Astrocyte of the cerebellum (primary cell): ENCODE measurements at regions not wholly inside any gene's neighbourhood (a gene's known extent, or its start where the extent isn't known, plus 50 kb on each side); places are given as distances from the start of the nearest gene placed in this dataset.

Source experiments
- DNase-seq: peaks from one replicate; pipeline ENCODE4 v3.0.0-alpha.2; 2011; ENCODE audit warnings: low read depth
- H3K4me3 ChIP-seq: 2 replicates; pipeline ENCODE4 v1.5.1; 2011; ENCODE audit warnings: mild to moderate bottlenecking, low read depth, low read length, moderate library complexity
- in situ Hi-C: cut with HindIII; loops from 2 replicates; pipeline ENCODE4 v1.10.0; 2017; ENCODE audit warnings: low sequenced_read_pairs
- TF ChIP-seq, protein P1 (sequence below): IDR thresholded peaks from 2 replicates; pipeline ENCODE4 v1.5.1; 2012; ENCODE audit warnings: low read length, low read depth, moderate library complexity, mild to moderate bottlenecking; ENCODE audit errors: missing control alignments

DNA sequence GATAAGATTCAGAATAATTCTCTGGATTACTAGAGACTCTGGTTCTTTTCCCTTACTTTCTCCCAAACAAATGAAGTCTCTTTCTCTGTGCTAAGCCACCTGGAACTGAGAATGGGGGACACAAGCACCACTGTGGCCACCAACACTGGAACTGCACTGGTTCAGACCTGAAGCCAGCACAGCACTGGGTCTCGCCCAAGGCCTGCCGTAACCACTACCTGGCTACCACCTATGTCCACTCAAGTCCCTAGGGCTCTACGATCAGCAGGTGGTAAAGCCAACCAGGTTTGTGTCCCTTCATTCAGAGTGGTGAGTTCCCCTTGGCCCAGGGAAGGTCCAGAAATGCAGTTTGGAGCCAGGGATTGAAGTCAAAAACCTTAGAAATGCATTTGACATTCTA is 626.2 kb downstream of the DIAPH3 start:
- H3K4me3 ChIP-seq = no peak overlapping the region
- no peak for DNase-seq
- TF ChIP-seq, protein P1, sequence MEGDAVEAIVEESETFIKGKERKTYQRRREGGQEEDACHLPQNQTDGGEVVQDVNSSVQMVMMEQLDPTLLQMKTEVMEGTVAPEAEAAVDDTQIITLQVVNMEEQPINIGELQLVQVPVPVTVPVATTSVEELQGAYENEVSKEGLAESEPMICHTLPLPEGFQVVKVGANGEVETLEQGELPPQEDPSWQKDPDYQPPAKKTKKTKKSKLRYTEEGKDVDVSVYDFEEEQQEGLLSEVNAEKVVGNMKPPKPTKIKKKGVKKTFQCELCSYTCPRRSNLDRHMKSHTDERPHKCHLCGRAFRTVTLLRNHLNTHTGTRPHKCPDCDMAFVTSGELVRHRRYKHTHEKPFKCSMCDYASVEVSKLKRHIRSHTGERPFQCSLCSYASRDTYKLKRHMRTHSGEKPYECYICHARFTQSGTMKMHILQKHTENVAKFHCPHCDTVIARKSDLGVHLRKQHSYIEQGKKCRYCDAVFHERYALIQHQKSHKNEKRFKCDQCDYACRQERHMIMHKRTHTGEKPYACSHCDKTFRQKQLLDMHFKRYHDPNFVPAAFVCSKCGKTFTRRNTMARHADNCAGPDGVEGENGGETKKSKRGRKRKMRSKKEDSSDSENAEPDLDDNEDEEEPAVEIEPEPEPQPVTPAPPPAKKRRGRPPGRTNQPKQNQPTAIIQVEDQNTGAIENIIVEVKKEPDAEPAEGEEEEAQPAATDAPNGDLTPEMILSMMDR = no peak
- in situ Hi-C loops = no loop called here

DNA sequence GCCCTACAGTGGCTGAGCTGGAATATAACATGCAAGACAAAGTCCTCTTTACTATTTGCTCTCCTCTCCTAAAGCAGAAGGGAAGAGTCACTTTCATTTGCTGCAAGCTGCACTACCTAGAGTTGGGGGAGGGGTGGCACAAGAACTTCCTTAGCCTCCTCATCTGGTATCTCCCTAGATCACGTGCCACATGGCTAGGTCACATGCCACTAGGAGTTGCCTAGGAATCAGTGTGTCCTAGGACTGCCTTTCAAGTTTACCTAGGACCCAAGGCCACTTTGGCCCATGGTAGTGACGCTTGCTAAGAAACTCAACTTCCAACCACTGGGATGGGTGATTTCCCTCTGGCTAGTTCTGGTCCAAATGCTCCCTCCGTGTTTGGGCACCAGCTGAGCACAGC is 625.2 kb downstream of the DIAPH3 start:
- DNase-seq = no peak
- no peak overlapping the region for H3K4me3 ChIP-seq
- TF ChIP-seq, protein P1 = no peak
- in situ Hi-C loops = no loop called here

DNA sequence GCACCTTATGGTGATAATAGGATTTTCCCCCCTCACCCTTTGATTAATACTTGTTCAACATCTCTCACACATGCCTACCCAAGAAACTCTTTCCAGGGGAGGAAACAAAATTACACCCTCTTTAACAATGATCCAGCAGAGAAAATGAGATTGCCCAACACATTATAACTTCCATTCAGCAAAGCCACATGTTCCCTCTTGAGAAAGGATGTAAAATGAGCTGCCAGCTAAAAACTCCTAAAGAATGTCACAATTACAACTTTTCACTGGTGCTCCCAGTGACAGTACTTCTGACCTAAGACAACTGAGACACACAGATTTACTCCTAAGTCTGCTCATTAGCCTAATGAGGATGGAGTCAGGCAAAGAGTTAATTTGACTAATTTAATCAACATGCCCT is 621.4 kb downstream of the DIAPH3 start:
- TF ChIP-seq, protein P1 = no peak
- H3K4me3 ChIP-seq = no peak overlapping the region
- no peak for DNase-seq
- in situ Hi-C loops = no loop called here

DNA sequence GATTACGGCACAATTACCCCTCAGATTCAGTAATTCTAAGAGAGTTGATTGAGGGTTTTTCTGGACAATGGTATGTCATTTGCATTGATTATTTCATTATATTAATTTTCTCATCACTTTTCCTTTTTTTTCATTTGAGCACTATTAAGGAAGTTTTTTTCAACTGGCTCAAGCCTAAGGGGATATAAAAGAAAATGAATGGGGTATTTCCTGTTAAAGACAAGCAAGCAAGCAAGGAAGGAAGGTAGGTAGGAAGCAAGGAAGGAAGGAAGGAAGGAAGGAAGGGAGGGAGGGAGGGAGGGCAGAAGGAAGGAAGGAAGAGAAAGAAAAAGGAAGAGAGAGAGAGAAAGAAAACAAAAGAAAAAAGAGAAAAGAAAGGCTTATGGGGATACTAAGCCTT is 620.3 kb downstream of the DIAPH3 start:
- TF ChIP-seq, protein P1 = no peak
- DNase-seq = no peak
- in situ Hi-C loops = no loop called here
- H3K4me3 ChIP-seq = no peak overlapping the region

DNA sequence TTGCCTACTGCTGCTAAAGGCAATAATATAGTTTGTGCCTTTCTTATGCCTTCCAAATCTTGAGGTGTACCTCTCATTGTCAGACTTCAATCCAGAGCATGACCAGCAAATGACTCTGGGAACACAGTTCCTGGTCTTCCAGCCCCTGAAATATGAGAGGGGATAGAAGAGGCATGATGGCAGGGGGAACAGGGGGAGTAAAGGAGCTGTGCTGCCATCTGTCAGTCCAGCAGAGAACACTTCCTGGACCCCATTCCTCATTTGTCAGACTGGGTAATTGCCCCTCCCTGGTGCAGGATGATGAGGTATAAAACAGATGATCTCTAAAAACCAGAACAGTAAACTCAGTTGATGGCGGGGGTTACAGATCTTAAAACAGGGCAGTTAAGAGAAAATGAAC is 618.7 kb downstream of the DIAPH3 start:
- TF ChIP-seq, protein P1 = no peak
- in situ Hi-C loops = no loop called here
- no peak for DNase-seq
- H3K4me3 ChIP-seq = no peak overlapping the region

DNA sequence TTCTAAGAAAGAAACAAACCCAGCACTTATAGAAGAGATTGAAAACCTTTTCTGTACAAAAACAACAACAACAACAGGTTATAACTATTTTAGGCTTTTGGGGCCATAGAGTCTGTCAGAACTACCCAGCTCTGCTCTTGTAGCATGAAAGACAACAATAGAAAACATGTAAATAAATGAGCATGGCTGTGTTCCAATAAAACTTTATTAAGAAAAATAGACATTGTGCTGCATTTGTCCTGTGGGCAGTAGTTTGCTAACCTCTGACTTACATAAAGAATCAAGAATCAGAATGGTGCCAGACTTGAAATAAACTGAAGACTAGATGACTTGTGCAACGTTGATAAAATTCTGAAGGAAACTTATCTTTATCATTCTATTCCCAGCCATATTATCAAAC is 617.5 kb downstream of the DIAPH3 start:
- in situ Hi-C loops = no loop called here
- H3K4me3 ChIP-seq = no peak overlapping the region
- TF ChIP-seq, protein P1 = no peak
- DNase-seq = no peak

DNA sequence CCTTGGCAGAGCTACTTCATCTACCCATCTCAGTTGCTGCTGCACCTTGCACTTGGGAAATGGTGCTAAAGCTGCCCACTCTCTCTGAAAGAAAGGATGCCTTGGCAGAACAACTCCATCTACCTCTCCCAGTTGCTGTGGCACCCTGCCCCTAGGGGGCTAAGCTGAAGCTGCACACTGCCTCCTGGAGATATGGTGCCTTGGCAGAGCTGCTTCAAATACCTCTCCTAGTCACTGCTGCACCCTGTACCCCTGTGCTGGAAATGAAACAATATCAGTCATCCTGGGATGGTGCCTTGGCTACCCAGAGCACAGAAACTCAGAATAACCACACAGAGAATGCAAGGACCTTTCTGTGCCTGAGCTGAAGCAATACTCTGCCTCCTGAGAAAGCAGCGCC is 615.8 kb downstream of the DIAPH3 start:
- DNase-seq = no peak
- H3K4me3 ChIP-seq = no peak overlapping the region
- in situ Hi-C loops = no loop called here
- TF ChIP-seq, protein P1 = no peak
